ENCODE measurements at regions not wholly inside any gene's neighbourhood (a gene's known extent, or its start where the extent isn't known, plus 50 kb on each side); places are given as distances from the start of the nearest gene placed in this dataset.

DNA sequence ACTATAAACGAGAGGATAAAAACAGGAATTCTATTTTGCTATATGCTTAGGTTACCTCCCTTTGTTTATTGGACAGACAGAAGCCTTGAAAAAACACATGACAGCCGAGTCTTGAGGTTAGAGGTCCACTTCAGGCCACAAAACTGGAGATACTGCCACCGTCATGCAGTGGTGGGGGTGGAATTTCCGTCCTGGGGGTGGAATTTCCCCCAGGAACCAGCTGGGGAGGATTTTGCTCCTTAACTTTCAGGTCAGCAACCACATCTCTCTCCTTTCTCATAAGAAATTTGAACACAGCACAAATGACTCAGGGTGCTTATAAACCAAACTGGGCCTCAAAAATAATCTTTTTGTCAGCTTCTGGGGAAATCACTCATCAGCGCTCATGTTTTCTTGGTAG is 545.8 kb upstream of the ADAMTS9 start:
- DNase-seq (ENCODE audit: low read depth) = no peak

DNA sequence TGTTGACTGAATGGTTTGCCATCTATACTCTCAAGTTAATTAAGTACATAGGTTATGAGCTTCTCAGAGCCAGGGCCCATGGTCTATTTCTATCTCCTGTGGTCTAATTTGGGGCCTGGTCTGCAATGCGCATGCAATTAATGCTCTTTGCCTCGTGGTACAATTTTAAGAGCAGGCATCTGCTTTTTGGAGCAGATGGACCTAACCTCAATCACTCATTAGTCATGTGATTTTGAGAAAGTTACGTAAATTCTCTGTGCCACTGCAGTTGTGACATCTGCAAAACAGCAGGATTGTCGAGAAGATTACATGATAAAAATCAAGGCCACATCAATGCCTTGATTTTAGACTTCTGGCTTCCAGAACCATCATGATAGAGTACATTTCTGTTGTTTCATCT is 543.7 kb upstream of the ADAMTS9 start:
- no peak for DNase-seq (ENCODE audit: low read depth)

DNA sequence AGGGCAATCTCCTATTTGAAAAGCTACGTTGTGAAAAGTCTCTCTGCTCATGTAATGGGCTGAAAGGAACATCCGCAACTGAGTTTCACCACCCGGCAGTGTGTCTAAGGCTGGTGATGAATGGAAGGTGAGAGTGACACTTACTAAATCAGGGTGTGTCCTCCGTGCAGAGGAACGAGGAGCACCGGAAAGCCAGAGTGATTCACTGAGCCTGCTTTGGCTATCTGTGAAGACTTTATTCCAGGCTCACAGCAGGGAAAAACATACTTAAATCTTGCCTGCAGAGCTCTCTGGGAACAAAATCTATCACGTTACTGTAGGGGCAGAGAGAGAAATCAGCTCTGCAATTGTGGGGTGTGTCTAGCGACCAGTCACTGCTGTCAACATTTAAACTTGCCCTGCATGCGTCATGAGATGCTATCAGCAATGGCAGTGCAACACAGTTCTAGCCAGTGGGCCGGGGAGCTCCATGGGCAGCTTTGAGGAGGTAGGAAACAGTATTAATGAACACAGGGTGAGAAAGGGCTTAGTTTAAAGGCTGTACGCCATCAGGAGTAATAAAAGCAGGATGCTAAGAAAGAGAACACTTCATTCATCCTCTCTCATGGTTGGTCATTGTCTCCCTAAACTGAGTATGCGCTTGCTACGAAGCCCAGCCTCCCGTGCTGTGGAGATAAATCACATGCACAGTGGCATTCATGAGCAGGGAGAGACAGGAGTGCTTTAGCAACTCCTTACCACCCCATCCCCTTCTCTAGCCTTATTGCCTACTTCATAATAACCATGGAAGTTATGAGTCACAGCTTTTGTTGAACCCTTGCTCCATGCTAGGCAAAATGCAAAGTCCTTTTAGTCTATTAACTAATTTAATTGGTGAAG is 542.7 kb upstream of the ADAMTS9 start:
- DNase-seq (ENCODE audit: low read depth) = no peak

DNA sequence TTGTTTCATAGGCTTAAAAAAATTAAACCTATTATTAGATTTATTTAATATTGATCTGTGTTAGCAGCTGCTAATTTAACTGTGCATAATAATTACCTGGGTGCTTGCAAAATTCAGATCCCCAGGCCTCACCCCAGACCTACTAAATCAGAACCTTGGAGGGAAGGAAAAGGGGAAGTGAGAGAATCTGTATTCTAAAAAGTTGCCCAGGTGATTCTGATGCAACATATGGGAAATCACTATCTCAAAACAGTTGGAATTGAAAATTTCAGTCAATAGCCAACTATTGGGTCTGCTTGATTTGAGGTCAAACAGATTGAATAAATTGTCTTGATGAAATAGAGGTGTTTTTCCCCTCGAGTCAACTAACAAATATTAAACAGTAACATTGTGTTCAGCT is 538.5 kb upstream of the ADAMTS9 start:
- no peak for DNase-seq (ENCODE audit: low read depth)

DNA sequence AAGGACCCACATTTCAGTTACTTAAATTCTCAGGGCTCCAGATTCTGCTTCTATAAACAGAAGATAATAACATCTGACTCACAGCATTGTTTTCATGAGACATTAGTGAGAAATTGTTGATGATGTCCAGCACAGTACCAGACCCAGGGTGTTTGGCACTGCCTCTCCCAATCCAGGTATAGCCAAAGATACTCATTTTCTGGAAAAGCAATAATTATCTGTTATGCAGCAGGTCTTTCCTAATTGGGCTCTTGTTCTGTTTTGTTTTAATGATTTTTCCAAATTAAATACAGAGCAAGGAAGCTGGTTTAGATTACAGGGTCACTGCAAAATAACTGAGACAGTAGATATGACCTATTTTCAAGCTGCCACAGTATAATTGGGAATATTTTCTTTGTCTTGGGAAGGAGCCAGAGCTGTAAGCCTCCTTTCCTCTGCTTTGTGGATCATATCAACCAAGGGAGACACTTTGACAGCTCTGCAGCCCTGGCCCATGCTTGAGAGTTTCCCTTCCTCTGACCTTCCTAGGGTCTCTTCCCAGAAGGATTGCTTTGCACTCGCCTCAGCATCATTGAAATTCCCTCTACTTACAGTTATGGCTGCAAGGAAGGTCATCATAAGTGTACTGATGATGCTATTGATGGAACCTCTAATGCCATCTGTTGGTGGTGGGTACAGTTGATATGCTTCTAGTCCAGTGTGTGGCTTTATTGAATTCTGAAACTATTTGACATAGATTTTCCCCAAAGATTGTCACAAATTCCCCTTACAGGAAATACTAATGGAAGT is 522.4 kb upstream of the ADAMTS9 start:
- DNase-seq (ENCODE audit: low read depth) = no peak

DNA sequence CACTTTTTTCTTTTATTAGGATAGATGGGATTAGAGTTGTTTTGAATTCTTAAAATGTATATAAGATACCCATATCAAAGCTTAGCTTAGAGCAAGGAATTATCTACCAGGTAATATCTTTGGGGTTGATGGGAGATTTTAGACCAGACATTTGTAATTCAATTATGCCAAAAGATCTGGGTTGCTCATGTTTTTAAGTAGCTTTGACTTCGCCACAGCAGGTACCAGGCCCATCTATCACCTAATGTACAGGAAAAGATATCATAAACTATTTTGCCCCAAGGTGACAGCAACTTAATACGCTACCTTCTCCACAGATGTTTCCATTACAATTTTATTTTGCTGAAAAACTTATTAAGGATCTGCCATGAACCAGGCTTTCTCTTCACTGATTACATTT is 514.6 kb upstream of the ADAMTS9 start:
- no peak for DNase-seq (ENCODE audit: low read depth)

DNA sequence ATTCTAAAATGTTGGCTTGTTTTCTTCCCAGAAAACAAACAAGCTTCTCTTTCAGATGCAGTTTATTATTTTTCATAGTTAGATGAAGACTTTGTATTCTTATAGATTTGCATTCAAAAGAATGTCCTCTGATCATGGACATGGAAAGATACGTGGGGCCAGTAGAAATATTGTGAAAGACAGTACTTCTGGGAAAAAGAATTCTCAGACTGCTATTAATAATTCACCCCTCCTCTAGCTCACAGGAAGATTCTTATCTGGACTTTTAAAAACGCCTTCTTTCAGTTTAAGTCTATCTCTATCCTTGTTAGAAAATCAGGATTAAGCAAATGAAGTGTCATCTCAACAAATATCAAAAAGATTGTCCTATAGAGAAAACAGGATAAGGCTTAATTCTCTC is 514.1 kb upstream of the ADAMTS9 start:
- no peak for DNase-seq (ENCODE audit: low read depth)

DNA sequence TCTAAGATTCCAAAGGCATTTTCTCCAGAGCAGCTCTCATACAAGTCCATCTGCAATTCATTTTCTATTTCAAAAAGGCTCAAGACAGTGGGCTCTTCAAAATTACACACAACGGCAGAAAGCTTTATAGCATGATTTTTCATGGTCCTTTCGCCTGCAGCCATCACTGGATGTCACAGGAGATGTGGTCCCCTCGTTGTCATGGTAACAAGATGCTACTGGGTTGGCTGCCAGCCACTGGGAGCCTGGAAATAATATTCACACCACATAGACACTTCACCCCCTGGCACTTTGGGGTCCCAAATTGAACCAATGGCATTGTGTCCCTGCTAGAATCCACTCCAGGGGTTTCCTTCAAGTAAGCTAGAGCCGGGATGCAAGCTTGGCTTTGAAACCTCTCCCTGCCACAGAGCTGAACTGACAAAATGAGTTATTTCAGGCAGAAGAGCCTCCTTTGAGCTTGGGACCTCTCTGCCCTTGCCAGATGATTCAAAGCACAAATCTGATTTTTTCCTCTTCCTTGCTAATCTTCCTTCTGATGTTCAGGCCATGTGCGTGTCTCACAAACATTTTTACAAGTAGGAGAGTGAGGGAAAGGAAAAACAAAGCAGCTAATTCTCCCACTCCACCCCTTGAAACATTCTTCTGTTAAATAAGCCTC is 512.6 kb upstream of the ADAMTS9 start:
- DNase-seq (ENCODE audit: low read depth) = no peak

DNA sequence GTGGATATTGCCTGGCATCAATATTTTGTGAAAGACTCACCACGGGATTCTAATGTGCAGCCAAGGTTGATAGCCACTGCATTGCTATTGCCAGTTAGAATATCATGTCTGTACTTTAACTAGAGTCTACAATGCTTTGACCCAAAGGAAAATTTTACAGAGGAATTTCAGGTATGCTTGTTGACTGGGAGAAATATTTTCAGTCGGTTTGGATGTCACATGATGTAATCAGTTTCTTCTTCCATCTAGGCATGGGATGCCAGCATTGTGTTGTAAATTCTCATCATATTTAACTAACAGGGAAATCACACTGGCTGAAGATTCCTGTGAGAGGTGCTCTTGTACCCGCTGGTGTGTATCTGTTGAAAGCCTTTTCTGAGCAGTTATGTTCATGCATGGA is 508.9 kb upstream of the ADAMTS9 start:
- no peak for DNase-seq (ENCODE audit: low read depth)

DNA sequence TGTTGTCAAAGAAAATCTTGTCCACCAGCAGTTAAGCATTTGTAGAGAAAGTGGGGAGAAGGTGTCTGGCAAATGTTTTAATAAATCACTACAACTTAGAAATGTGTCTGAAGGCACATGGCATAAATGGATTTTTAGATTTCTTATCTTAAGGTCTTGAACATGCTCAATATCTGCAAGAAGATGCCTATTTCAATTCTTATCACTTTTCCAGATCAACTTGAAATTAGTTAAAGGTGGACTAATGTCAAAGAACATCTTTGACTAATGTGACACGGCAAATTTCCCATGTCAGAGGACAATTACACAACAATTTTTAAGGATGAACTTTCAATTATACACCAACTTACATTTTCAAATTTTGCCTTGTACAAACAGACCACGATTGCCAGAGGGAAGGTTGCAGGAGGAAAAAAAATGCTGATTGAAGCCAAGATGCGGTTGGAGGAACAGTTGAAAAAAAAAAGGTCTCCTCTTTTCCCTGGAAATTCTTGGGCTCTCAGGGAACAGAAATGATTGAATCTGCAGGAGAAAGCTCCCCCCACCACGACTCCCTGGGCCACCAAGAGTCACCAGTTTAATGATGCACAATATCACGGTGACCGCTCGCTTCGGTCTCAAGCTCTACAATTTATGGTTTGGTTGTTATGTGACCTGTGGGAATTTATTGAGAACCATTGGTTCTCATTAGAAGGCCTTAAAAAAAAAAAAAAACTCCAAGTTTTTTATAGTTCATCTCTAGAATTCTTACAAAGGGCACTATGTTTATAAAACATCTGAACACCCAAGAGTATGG is 507.6 kb upstream of the ADAMTS9 start:
- DNase-seq (ENCODE audit: low read depth) = no peak

DNA sequence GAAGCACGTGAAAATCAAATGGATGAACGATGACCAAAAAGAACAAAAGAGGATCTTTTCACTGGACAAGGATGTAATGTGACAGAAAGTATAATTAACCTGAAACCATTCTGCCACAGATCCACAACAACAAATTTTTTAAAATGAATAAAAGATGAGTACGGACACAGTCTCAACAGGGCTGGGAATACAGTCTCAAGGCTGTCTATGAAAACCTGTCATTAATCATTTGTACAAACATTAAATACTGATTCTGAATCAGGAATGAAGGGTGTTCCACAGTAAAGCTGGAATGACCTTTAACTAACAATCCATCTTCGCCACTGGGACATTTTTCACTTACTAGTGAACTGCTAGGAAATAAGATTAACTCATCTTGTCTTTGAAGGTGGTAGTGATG is 506.9 kb upstream of the ADAMTS9 start:
- no peak for DNase-seq (ENCODE audit: low read depth)

DNA sequence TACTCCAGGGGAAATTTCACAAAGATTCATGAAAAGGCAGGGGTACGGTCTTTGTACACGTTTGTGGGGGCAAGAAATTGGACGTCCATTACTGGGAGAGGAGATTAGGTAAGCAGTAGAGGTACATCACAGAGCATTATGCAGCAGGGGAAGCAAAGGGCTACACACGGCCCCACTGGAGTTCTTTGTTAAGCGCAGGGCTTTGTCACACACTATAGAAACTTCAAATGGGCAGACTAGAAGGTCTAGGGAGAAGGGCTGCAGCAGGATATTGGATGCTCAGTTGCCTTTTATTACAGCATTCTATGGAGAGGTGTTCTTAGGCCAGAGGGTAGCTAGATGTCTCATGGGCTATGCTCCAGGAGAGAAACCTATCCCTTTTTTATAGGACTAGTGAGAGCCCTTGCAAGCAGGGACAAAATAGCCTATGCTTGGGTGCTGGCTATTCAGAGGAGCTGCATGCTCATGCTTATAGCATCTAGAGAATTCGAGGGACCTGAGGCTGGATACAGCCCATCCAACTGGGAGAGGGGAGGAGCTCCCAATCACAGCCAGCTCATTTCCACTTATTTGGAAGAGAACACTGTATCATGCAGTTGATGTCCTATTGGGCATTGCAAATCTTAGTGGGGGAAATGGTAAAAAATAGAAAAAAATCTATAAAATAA is 506.4 kb upstream of the ADAMTS9 start:
- no peak for DNase-seq (ENCODE audit: low read depth)

DNA sequence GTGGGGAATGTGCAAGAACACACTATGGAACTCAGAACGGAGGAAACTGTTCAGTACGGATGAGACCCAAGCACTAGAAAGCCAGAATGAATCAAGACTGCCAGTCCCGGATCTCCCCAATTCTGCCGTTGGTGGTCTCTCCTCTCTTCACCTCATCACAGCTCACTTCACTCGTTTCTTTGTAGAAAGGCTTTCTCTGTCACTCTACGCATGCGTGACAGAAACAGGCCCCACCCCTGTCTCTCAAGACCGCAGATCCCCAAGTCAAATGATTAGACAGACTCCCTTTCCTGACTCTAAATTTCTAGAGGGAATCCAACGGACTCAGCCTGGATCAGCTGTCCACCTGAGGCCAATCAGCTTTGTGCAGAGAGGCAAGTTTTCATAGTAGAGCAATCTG is 505.7 kb upstream of the ADAMTS9 start:
- DNase-seq (ENCODE audit: low read depth) = no peak

DNA sequence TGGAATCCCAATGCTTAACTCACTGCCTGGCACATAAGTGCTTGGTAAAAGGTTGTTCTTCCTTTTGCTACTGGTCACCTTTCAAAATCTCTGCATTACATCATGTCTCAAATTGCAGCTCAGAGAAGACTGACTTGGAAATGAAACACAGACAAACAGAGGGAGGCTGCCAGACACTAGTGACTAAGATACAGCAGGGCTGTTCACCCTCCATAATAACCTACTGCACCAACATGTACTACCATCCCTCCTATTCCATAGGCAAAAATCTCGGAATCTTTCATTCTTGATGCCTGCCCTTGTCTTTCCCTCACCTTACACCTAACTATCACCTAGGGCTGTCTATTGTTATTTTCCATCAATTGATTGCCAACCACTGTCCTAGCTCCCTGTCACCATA is 502.3 kb upstream of the ADAMTS9 start:
- no peak for DNase-seq (ENCODE audit: low read depth)

DNA sequence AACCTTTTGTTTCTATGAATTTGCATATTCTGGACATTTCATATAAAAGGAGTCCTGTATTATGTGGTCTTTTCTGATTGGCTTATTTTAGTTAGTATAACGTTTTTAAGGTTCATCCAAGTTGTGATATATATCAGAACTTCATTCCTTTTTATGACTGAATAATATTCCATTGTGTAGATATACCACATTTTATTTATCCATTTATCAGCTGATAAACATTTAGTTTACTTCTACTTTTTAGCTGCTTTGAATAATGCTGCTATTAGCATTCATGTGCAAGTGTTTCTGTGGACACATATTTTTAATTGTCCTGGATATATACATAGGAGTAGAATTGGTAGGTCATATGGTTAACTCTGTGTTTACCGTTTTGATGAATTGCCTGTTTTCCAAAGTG is 498.5 kb upstream of the ADAMTS9 start:
- no peak for DNase-seq (ENCODE audit: low read depth)

DNA sequence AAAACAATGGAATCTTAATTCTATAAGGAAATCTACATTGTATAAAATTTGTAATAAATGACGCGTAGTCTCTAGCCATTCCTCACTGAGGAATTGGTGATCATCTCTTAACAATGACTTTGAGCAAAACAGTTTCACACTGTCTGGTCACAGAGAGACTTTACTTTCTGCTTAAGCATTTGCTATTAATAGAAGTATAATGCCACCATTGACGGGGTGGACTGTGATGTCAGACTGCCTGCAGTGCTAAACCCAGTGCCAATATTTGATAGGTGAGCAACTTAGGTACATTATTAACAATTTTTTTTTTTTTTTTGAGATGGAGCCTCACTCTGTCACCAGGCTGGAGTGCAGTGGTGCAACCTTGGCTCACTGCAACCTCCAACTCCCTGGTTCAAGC is 494.9 kb upstream of the ADAMTS9 start:
- no peak for DNase-seq (ENCODE audit: low read depth)

DNA sequence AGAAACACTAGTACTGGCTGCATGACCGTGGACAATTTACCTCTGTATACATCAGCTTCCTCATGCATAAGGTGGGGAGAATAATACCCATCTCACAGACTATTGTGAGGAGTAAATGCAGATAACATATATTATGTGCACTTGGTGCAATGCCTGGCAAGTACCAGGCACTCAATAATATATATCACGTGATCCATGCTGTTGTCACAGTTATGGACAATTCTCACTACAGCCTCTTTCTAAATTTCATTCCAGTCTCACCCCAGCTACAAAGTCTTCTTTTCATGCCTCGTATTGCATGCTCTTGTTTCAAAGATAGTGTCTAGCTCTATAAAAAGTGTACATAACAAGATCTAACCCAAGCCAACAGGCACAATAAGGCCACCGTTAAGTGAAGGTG is 494.3 kb upstream of the ADAMTS9 start:
- no peak for DNase-seq (ENCODE audit: low read depth)

DNA sequence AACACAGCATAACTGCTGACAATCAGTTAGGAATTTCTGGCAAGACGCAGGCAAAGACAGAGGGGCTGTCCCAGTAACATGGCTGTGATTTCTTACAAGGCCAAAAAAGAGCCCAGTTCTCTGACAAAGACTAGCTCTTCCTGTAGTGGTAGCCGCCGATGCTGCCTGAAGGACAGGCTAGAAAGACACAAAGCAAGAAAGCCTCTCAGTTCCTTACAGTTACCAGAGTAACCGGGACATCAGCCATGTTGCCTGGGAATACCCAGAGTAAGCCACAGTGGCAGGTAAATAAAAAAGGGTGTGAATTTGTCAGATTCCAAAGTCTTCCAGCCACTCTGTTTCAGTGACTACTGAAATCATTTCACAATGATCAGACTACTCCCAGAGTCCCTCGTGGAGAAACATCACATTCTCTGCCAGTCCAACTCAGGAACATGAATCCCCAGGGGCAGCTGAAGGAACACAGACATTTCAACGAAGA is 493.6 kb upstream of the ADAMTS9 start:
- no peak for DNase-seq (ENCODE audit: low read depth)

DNA sequence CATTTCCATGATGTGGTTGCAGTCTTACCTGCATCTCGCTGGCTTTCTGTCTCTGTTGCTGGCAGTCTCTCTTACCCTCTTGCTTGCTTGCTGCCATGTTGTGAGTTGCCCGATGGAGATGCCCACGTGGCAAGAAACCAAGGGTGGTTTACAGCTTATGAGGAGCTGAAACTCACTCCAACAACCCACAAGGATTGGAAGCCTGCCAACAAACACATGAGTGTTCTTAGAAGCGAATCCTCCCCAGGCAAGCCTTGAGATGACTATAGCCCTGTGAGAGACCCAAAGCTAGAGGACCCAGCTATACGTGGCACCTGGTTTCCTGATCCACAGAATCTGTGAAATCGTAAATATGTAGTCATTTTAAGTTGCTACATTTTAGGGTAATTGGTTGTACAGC is 490.9 kb upstream of the ADAMTS9 start:
- no peak for DNase-seq (ENCODE audit: low read depth)

DNA sequence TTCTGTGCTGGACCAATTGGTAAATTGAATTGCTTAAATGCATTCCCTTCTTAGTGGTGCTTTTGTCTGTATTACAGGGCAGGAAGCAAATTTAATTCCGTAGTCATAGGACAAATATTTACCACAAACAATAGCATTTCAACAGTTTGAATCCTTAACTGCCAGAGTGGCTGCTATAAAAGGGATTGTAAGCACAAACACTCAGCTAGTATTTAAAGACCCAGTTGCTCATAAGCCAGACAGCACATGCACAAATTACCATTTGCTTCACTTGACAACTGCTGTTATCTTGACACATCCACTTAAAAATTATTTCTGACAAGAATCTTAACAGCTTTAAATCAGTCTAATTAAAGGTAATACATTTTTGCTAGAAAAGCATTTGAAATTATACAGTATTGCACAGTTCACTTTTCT is 490.2 kb upstream of the ADAMTS9 start:
- DNase-seq (ENCODE audit: low read depth) = no peak

DNA sequence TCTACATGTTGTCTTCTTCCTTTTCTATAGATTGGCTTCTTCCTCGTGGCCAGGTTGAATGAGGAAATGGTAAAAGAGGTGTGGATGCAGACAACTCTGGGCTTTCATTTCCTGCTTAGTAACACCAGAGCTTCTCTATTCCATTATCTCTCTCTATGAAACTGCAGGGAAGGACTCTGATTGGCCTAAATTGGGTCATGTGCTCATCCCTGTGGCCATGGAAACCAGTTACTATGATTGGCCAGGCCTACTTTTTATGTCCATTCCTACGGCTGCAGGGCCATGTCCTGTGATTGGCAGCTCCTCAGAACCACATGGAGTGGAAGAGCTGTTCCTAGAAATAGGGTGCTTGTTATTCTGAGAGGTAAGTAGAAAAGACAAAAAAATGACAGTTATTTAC is 486.9 kb upstream of the ADAMTS9 start:
- no peak for DNase-seq (ENCODE audit: low read depth)
